GM12878 (cell line): ENCODE measurements at regions not wholly inside any gene's neighbourhood (a gene's known extent, or its start where the extent isn't known, plus 50 kb on each side); places are given as distances from the start of the nearest gene placed in this dataset.

ENCODE experiments used
- ATAC-seq: fragments of 200-7000 bp; cut with Tn5 transposase; 3 replicates; pipeline ENCODE4 v1.9.1; 2020; ENCODE audit warnings: mild to moderate bottlenecking, moderate library complexity
- BruUV-seq: library from RNA; stranded (reverse); fragments of 400-500 nt; replicated peaks from 2 replicates; lab custom pipeline; 2021; lab: Mats Ljungman, UMichigan
- CTCF ChIA-PET: fragments of 300-600 bp; sonication (Branson Sonifier 250); formaldehyde crosslinking; extraction: SDS; loops from one replicate; lab custom pipeline; 2021; ENCODE audit warnings: inconsistent platforms; lab: Yijun Ruan, JAX
- POLR2A ChIA-PET: fragments of 350-600 bp; formaldehyde crosslinking; extraction: SDS; loops from one replicate; lab custom pipeline; 2021; ENCODE audit warnings: inconsistent platforms; lab: Charles Lee
- RAD21 ChIA-PET: fragments of 300-600 bp; sonication (Branson Sonifier 250); formaldehyde crosslinking; loops from one replicate; lab custom pipeline; 2023; ENCODE audit warnings: antibody characterized with exemption; ENCODE audit not compliant: unreplicated experiment; lab: Charles Lee
- SMC1A ChIA-PET: fragments of 300-600 bp; sonication (Branson Sonifier 250); formaldehyde crosslinking; loops from one replicate; lab custom pipeline; 2023; ENCODE audit not compliant: unreplicated experiment, uncharacterized antibody; lab: Charles Lee
- DNase-seq: peaks from one replicate; pipeline ENCODE4 v3.0.0-alpha.2; 2011; ENCODE audit warnings: low read depth, low spot score
- FAIRE-seq: peaks from 3 replicates; lab custom pipeline; 2011; peaks lifted over from hg19 to GRCh38; lab: Jason Lieb, UNC
- H2AFZ ChIP-seq: 2 replicates; pipeline ENCODE4 v1.6.0; 2011; ENCODE audit warnings: low read depth, low read length, control low read depth; ENCODE audit not compliant: control insufficient read depth
- H3K27ac ChIP-seq: 2 replicates; pipeline ENCODE4 v1.5.1; 2011; ENCODE audit warnings: control low read depth; ENCODE audit not compliant: control insufficient read depth, insufficient read depth
- H3K27me3 ChIP-seq, 2 experiments: replicated peaks in 1 of 2; 2 replicates each; pipeline versions ENCODE4 v1.6.0 to v1.6.1; 2011; ENCODE audit warnings: low read length in 1 of 2; ENCODE audit not compliant: control insufficient read depth in 2 of 2, insufficient read depth in 2 of 2
- H3K36me3 ChIP-seq, 2 experiments: 2 replicates each; pipeline ENCODE4 v1.5.1; 2011; ENCODE audit warnings: low read length in 1 of 2; ENCODE audit not compliant: control insufficient read depth in 2 of 2, insufficient read depth in 2 of 2
- H3K4me1 ChIP-seq: 2 replicates; pipeline ENCODE4 v1.6.1; 2011; ENCODE audit warnings: mild to moderate bottlenecking, low read length, moderate library complexity, mixed read lengths; ENCODE audit not compliant: control insufficient read depth, insufficient read depth
- H3K4me2 ChIP-seq: 2 replicates; pipeline ENCODE4 v1.6.0; 2011; ENCODE audit warnings: control low read depth; ENCODE audit not compliant: control insufficient read depth, insufficient read depth
- H3K4me3 ChIP-seq: fragments of 200-600 bp; sonication (generic); 2 replicates; pipeline ENCODE4 v1.5.1; 2016
- H3K79me2 ChIP-seq: 2 replicates; pipeline ENCODE4 v1.6.0; 2011; ENCODE audit warnings: low read length; ENCODE audit not compliant: control insufficient read depth, insufficient read depth
- H3K9ac ChIP-seq: 2 replicates; pipeline ENCODE4 v1.8.0; 2011; ENCODE audit warnings: low read length, control low read depth, mixed read lengths; ENCODE audit not compliant: control insufficient read depth, insufficient read depth
- H3K9me3 ChIP-seq: replicated peaks from 3 replicates; pipeline ENCODE4 v1.5.1; 2011; ENCODE audit warnings: mild to moderate bottlenecking, low read length; ENCODE audit not compliant: control insufficient read depth, insufficient read depth
- H4K20me1 ChIP-seq: 2 replicates; pipeline ENCODE4 v1.6.0; 2011; ENCODE audit not compliant: control insufficient read depth, insufficient read depth
- BACH1 ChIP-seq: fragments of 450-650 bp; IDR thresholded peaks from 2 replicates; pipeline ENCODE4 v1.6.1; 2017; ENCODE audit warnings: mild to moderate bottlenecking, borderline replicate concordance
- BHLHE40 ChIP-seq, 2 experiments: fragments of 450-650 bp in 1 of 2; IDR thresholded peaks; 2 replicates each; pipeline ENCODE4 v1.6.1; 2011 to 2017; ENCODE audit warnings: low read depth in 2 of 2, borderline replicate concordance in 1 of 2, improper control_type of control experiment in 1 of 2, low read length in 1 of 2, mild to moderate bottlenecking in 1 of 2
- CEBPB ChIP-seq, 2 experiments: fragments of 150-350 bp in 1 of 2; IDR thresholded peaks; 2 replicates each; pipeline ENCODE4 v1.6.1; 2012 to 2014; ENCODE audit warnings: low read depth in 2 of 2, low read length in 2 of 2, borderline replicate concordance in 1 of 2, inconsistent platforms in 1 of 2
- CHD1 ChIP-seq: IDR thresholded peaks from 2 replicates; pipeline ENCODE4 v1.6.1; 2012; ENCODE audit warnings: low read depth, low read length, improper control_type of control experiment
- CTCF ChIP-seq, 3 experiments: IDR thresholded peaks in 2 of 3; conservative IDR thresholded peaks in 1 of 3; 2 replicates each; pipeline ENCODE4 v1.5.1; 2011; ENCODE audit warnings: low read depth in 3 of 3, low read length in 3 of 3, mild to moderate bottlenecking in 3 of 3, control low read depth in 2 of 3, moderate library complexity in 2 of 3, inconsistent platforms in 1 of 3, mixed read lengths in 1 of 3; ENCODE audit not compliant: control insufficient read depth in 2 of 3, insufficient read depth in 1 of 3; ENCODE audit errors: extremely low read depth in 1 of 3
- EP300 ChIP-seq, 2 experiments: fragments of 150-350 bp in 1 of 2; IDR thresholded peaks; 2 replicates each; pipeline ENCODE4 v1.6.1; 2011 to 2012; ENCODE audit warnings: low read depth in 2 of 2, low read length in 2 of 2, borderline replicate concordance in 1 of 2, improper control_type of control experiment in 1 of 2, inconsistent platforms in 1 of 2; ENCODE audit not compliant: control insufficient read depth in 1 of 2
- ETV6 ChIP-seq, 2 experiments: fragments of 450-650 bp in 1 of 2; IDR thresholded peaks in 1 of 2; conservative IDR thresholded peaks in 1 of 2; 2 replicates each; pipeline ENCODE4 v1.6.1; 2014; ENCODE audit warnings: antibody characterized with exemption in 1 of 2, borderline replicate concordance in 1 of 2, low read depth in 1 of 2, mild to moderate bottlenecking in 1 of 2, moderate library complexity in 1 of 2
- NFYB ChIP-seq: IDR thresholded peaks from 2 replicates; pipeline ENCODE4 v1.6.1; 2011; ENCODE audit warnings: low read depth, mild to moderate bottlenecking, low read length, improper control_type of control experiment, moderate library complexity; ENCODE audit not compliant: insufficient read depth
- POU2F2 ChIP-seq: IDR thresholded peaks from 3 replicates; pipeline ENCODE4 v1.6.1; 2011; ENCODE audit warnings: low read depth, mild to moderate bottlenecking, low read length, borderline replicate concordance
- SIX5 ChIP-seq: IDR thresholded peaks from 2 replicates; pipeline ENCODE4 v1.6.1; 2011; ENCODE audit warnings: mild to moderate bottlenecking, low read depth, low read length, moderate library complexity; ENCODE audit not compliant: severe bottlenecking
- STAT1 ChIP-seq: fragments of 450-650 bp; conservative IDR thresholded peaks from 2 replicates; pipeline ENCODE4 v1.6.1; 2014; ENCODE audit warnings: antibody characterized with exemption, mild to moderate bottlenecking
- TARDBP ChIP-seq: IDR thresholded peaks from 2 replicates; pipeline ENCODE4 v1.6.1; 2016; ENCODE audit warnings: borderline replicate concordance
- ZNF274 ChIP-seq: IDR thresholded peaks from one replicate; pipeline ENCODE4 v1.8.0; 2011; ENCODE audit not compliant: insufficient read length, insufficient read depth
- WGBS: methylation state at CpG from one replicate; pipeline ENCODE4 v1.1.6; 2016; ENCODE audit warnings: low lambda C conversion rate; ENCODE audit not compliant: insufficient replicate concordance, insufficient coverage; ENCODE audit errors: missing lambda C conversion rate; 5-methylcytosine and 5-hydroxymethylcytosine counted together
- in situ Hi-C: fragments of 300-500 bp; cut with MboI; formaldehyde crosslinking; loops from 9 replicates; pipeline ENCODE4 v1.14.3; 2018; ENCODE audit warnings: mixed read lengths
- intact Hi-C: fragments of 100-400 bp; cut with micrococcal nuclease; formaldehyde crosslinking; loops from one replicate; pipeline ENCODE4 v1.14.2; 2022; ENCODE audit not compliant: unreplicated experiment
- TF ChIP-seq, protein P1 (sequence below): fragments of 150-350 bp; IDR thresholded peaks from 2 replicates; pipeline ENCODE4 v1.6.1; 2014; ENCODE audit warnings: mild to moderate bottlenecking, low read depth, low read length

DNA sequence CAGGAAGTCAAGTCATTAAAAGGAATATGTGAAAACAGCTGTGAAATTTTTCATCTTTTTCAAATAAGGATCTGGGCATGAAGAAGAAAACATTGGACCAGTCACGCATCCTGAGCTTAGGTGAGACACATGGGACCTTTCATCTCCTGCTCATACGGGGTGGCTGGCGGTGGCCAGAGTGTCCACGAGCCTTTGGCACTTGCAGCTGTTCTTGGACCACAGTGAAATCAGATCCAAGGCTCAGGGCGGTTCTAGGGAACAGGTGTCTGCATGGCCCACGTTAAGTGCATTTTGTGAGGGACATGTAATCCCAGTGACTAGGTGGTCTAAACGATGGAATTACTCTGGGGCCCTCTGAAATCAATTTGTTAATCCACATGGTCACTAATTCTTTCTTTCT lies 212.7 kb upstream of the COPS8 start:
- BruUV-seq: no TSS peak
- no peak for ATAC-seq
- WGBS: 20% methylated on average over 7 of the region's 7 CpGs
- Histone ChIP-seq H3K27me3 (peaks cover 0 to 3% of the 10 kb centered on the region in 2 experiments; a peak in 3 of 4 replicates), H3K4me2 (no peak overlapping the region), H3K36me3 (no peaks in the 10 kb centered on the region), H3K27ac (no peak overlapping the region), H2AFZ (no peak overlapping the region), H3K4me1 (no peaks in the 10 kb centered on the region), H3K9ac (no peak overlapping the region), H3K4me3 (no peak overlapping the region), H3K9me3 (no peaks in the 10 kb centered on the region), H4K20me1 (no peaks in the 10 kb centered on the region), H3K79me2 (no peaks in the 10 kb centered on the region)
- ChIA-PET CTCF (no interaction called here), SMC1A (interaction anchor here (0.9 kb wide), 1 partner anchor 125 kb away, joined by 3 read pairs; no protein-coding TSS in a partner anchor), RAD21 (no interaction called here), POLR2A (no interaction called here)
- no peak for DNase-seq
- no peak for FAIRE-seq
- intact Hi-C loops (no loop called here), in situ Hi-C loops (no loop called here)
- TF ChIP-seq NFYB (no peak), TARDBP (no peak), CHD1 (no peak), EP300 (IDR thresholded peaks at IDR 0.05; ENCODE audit: borderline replicate concordance in 1 of 2, control insufficient read depth in 1 of 2, low read depth in 2 of 2, low read length in 2 of 2) (no peak)
- TF ChIP-seq, protein P1, sequence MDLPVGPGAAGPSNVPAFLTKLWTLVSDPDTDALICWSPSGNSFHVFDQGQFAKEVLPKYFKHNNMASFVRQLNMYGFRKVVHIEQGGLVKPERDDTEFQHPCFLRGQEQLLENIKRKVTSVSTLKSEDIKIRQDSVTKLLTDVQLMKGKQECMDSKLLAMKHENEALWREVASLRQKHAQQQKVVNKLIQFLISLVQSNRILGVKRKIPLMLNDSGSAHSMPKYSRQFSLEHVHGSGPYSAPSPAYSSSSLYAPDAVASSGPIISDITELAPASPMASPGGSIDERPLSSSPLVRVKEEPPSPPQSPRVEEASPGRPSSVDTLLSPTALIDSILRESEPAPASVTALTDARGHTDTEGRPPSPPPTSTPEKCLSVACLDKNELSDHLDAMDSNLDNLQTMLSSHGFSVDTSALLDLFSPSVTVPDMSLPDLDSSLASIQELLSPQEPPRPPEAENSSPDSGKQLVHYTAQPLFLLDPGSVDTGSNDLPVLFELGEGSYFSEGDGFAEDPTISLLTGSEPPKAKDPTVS: no peak

GRCh38 chr2:236873636-236874035 lies 212.1 kb upstream of the COPS8 start:
- CTCF ChIA-PET: no interaction called here
- FAIRE-seq (no peak), ATAC-seq (no peak), DNase-seq (no peak)
- H3K27ac ChIP-seq: no peak overlapping the region
- no peak overlapping the region for H2AFZ ChIP-seq
- H4K20me1 ChIP-seq: no peaks in the 10 kb centered on the region
- RAD21 ChIA-PET: no interaction called here
- no peaks in the 10 kb centered on the region for H3K4me1 ChIP-seq
- SMC1A ChIA-PET: no interaction called here
- peaks cover 0 to 3% of the 10 kb centered on the region in 2 experiments; a peak in 3 of 4 replicates for H3K27me3 ChIP-seq
- POLR2A ChIA-PET: no interaction called here
- H3K4me3 ChIP-seq: no peak overlapping the region
- H3K79me2 ChIP-seq: no peaks in the 10 kb centered on the region
- BruUV-seq: no TSS peak
- no peak overlapping the region for H3K9ac ChIP-seq
- H3K9me3 ChIP-seq: no peaks in the 10 kb centered on the region
- TF ChIP-seq BHLHE40 (IDR thresholded peaks at IDR 0.05; ENCODE audit: borderline replicate concordance in 1 of 2, low read depth in 2 of 2, low read length in 1 of 2) (no peak), CEBPB (IDR thresholded peaks at IDR 0.05; ENCODE audit: borderline replicate concordance in 1 of 2, low read depth in 2 of 2, low read length in 2 of 2) (no peak), ZNF274 (no peak), STAT1 (no peak), CTCF (IDR thresholded peaks at IDR 0.05 in 2 of 3, conservative IDR thresholded peaks at IDR 0.05 in 1 of 3; ENCODE audit: control insufficient read depth in 2 of 3, extremely low read depth in 1 of 3, insufficient read depth in 1 of 3, low read depth in 3 of 3, low read length in 3 of 3) (no peak), ETV6 (conservative IDR thresholded peaks at IDR 0.05 in 1 of 2, IDR thresholded peaks at IDR 0.05 in 1 of 2; ENCODE audit: borderline replicate concordance in 1 of 2, low read depth in 1 of 2) (no peak), SIX5 (no peak), BACH1 (no peak), EP300 (IDR thresholded peaks at IDR 0.05; ENCODE audit: borderline replicate concordance in 1 of 2, control insufficient read depth in 1 of 2, low read depth in 2 of 2, low read length in 2 of 2) (no peak), POU2F2 (no peak)
- H3K4me2 ChIP-seq: no peak overlapping the region
- 47% methylated on average over 4 of the region's 4 CpGs for WGBS
- in situ Hi-C loops (no loop called here), intact Hi-C loops (no loop called here)
- H3K36me3 ChIP-seq: no peaks in the 10 kb centered on the region
